Ramos (cell line): ENCODE measurements at regions not wholly inside any gene's neighbourhood (a gene's known extent, or its start where the extent isn't known, plus 50 kb on each side); places are given as distances from the start of the nearest gene placed in this dataset.

Experiments used
- in situ Hi-C: fragments of 300-500 bp; cut with MboI; formaldehyde crosslinking; loops from one replicate; pipeline ENCODE4 v1.14.3; 2022; ENCODE audit warnings: low sequenced_read_pairs; ENCODE audit not compliant: unreplicated experiment

GRCh38 chr15:29612096-29612495 lies 210.2 kb downstream of the TJP1 start:
- in situ Hi-C loops = no loop called here

GRCh38 chr15:29611057-29611456 lies 211.2 kb downstream of the TJP1 start:
- in situ Hi-C loops = no loop called here

- in situ Hi-C loops = no loop called here
These were observed 220.5 kb downstream of the TJP1 start for GRCh38 chr15:29601811-29602210.

GRCh38 chr15:29600262-29600661 lies 222.0 kb downstream of the TJP1 start:
- in situ Hi-C loops = no loop called here

GRCh38 chr15:29596266-29596665 lies 226.0 kb downstream of the TJP1 start:
- in situ Hi-C loops = no loop called here

GRCh38 chr15:29593629-29594028 lies 228.6 kb downstream of the TJP1 start:
- in situ Hi-C loops = loop anchor here (5.0 kb wide), 1 partner anchor 34 kb away; no protein-coding TSS in a partner anchor

- in situ Hi-C loops = loop anchor here (5.0 kb wide), 1 partner anchor 34 kb away; no protein-coding TSS in a partner anchor
These were observed 229.2 kb downstream of the TJP1 start for GRCh38 chr15:29593111-29593510.

- in situ Hi-C loops = loop anchor here (5.0 kb wide), 1 partner anchor 37 kb away; no protein-coding TSS in a partner anchor
These were observed 231.6 kb downstream of the TJP1 start for GRCh38 chr15:29590701-29591100.

- in situ Hi-C loops = loop anchor here (5.0 kb wide), 1 partner anchor 37 kb away; no protein-coding TSS in a partner anchor
These were observed 232.3 kb downstream of the TJP1 start for GRCh38 chr15:29589975-29590374.

- in situ Hi-C loops = no loop called here
These were observed 232.9 kb downstream of the TJP1 start for GRCh38 chr15:29589416-29589815.

- in situ Hi-C loops = no loop called here
These were observed 248.9 kb downstream of the TJP1 start for GRCh38 chr15:29573197-29573838.

GRCh38 chr15:29571792-29572431 lies 250.4 kb downstream of the TJP1 start:
- in situ Hi-C loops = no loop called here

GRCh38 chr15:29570948-29571791 lies 251.1 kb downstream of the TJP1 start:
- in situ Hi-C loops = no loop called here

GRCh38 chr15:29570121-29570947 lies 251.9 kb downstream of the TJP1 start:
- in situ Hi-C loops = no loop called here

- in situ Hi-C loops = no loop called here
These were observed 252.7 kb downstream of the TJP1 start for GRCh38 chr15:29569533-29570092.

- in situ Hi-C loops = no loop called here
These were observed 253.3 kb downstream of the TJP1 start for GRCh38 chr15:29568840-29569532.

GRCh38 chr15:29567336-29567735 lies 254.9 kb downstream of the TJP1 start:
- in situ Hi-C loops = no loop called here

GRCh38 chr15:29566914-29567313 lies 255.4 kb downstream of the TJP1 start:
- in situ Hi-C loops = no loop called here

- in situ Hi-C loops = no loop called here
These were observed 259.2 kb downstream of the TJP1 start for GRCh38 chr15:29563112-29563511.
